OCI-M1 (cell line): ENCODE measurements at regions not wholly inside any gene's neighbourhood (a gene's known extent, or its start where the extent isn't known, plus 50 kb on each side); places are given as distances from the start of the nearest gene placed in this dataset.

Source experiments
- DNase-seq: peaks from one replicate; lab custom pipeline; 2025; lab: John Stamatoyannopoulos, UW

DNA sequence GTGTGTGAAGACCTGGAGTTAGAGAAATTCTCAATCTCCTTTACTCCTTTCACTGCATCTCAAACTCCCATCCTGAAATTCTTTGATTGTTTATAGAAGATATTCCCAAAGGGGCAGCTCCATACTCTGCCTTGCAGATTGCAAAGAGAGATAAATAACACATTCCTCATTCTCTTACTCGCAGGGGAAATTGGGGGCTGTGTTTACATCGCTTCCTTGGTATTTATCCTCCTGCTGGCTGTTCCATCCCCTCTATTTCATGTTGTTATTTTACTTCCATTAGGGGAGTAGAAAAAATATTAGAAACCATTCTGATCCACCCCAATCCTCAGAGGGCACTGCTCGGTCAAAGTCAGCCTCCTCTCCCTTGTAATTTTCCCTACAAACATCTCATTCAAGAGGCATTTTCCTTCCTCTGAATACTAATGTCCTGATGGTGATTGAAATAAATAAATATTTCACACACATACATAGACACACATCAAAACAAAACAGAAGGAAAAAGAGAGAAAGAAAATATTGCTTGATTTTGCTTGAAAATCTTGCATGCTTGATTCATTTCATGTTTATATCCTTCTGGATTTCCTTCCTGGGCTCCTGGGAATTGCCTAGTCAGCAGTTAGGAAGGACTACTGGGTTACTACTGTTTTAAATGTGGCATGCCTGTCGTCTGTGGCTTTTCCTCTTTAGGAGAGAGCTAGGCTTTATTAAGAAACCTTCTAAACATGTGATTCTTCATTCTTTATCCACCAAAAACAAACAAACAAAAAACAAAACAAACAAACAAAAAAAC lies 420.1 kb upstream of the PAPPA start:
- no peak for DNase-seq

DNA sequence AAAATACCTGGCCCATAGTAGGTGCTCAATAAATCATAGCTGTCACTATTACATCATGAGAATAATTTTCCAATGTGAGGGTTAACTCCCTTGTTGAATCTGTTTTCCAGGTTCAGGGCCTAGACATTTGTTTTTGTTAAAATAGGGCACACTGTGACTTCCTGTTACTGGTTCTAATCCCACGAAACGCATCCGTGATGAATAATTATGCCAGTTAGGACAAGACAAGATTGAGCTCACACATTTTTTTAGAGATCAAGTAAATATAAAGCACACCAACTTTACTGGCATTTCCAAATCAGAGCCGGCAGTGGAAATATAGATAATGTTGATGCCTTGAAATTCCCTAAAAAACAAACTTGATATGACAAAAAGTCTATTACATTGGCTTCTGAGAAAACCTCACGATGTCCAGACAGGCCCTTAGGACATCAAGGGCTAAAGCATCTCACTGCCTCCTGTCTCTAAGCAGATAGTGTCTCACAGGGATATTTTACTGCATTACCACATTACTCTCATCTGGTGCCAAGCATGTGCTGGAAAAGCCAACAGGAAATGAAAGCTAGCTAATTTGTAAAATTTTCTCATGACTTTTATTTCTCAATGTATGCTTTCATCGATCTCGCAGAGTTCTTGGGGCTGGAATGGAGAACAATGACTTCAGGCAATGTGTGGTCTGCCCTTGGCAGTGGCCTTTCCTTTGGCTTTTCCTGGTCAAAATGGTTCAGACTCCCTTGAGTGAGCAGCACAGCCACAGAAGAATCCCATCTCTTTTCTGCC lies 414.3 kb upstream of the PAPPA start:
- no peak for DNase-seq

DNA sequence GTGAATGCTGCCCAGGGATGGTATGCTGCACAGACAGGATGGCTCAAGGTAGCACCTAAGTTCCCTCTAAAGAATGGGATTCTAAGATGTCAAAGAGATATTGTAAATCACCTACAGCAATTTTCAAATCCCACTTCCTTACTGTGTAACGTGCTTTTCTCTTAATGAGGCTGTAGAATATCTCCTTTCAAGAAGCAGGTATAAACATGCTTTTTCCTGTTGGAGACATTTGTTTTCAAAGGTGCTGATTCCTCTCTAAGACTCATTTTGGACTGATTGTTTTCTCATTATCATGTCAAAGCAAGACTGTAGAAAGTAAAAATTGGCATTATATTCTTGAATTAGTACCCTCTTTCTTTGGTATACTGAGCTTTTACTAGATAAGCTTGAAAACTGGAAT lies 412.6 kb upstream of the PAPPA start:
- no peak for DNase-seq

DNA sequence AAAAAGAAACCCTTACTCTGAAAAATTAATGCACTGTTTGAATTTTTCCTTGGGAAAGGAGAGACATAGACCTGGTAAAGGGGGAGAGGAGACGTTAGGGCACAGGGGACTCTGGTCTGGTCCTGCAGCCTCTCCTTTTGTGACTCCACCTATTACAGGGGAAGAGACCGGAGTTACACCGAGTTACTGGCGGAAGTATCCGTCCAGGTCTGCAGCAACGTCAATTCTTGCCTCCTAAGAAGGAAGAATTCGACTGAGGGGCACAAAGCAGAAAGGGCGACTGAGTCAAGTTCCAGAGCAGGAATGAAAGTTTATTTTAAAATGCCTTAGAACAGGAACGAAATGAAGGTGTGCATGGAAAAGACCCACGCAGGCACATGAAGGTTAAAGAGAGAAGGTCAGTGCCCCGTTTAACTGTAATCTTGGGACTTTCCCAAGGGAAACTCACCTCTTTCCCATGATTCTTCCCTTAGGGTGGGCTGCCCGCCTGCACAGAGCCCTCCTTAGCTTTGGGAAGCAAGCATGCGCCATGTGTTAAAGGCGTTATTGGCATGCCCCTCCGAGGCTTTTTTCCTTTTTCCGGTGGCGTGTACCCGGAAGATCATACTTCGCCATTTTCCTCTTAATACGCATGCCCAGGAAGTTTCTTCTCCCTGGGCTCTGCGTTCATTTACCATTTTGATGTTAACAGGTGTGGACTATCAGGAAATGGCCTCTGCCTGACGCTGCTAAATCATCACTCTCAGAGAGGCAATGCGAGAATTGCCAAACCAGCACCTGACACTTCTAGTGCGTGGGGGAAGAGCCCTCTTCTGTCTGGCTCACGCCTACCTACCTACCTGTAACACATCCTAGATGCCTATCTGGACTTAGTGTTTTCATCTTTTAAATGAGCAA lies 409.6 kb upstream of the PAPPA start:
- no peak for DNase-seq

- no peak for DNase-seq
Measured at GRCh38 chr9:115746496-115746895, 407.1 kb upstream of the PAPPA start.

DNA sequence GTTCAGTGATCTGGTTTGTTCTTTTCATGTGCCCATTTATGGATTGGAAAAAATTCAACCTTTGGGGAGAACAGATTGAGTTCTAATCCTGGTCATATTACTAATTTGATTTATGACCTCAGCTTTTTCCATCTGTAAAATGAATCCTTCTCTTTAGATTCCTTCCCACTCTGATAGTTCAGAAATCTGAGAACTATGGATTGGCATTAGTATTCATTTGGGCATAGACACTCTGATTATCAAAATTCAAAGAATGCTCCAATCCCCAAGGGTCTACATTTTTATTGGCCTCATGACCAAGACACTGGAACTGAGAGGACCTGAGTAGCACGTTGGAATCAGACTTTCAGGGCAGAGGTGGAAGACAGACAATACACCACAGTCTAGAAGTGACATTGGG lies 405.9 kb upstream of the PAPPA start:
- no peak for DNase-seq

DNA sequence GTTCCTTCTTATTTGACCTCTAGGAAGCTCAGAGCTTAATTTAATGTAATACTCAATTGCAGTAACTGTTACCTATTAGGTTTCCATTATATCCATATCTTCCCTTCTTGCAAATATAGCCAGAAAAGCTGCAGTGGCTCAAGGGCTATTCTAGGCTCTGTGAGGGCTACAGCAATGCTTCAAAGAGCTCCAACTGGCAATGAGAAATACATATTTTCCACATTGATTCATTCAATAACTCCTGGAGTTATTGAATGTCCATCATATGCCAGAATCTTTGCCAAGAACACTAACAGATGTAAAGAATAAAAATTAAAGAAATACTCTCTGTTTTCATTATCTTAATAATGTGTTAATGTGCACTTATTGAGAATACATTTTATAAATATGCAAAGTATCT lies 396.9 kb upstream of the PAPPA start:
- DNase-seq: no peak

DNA sequence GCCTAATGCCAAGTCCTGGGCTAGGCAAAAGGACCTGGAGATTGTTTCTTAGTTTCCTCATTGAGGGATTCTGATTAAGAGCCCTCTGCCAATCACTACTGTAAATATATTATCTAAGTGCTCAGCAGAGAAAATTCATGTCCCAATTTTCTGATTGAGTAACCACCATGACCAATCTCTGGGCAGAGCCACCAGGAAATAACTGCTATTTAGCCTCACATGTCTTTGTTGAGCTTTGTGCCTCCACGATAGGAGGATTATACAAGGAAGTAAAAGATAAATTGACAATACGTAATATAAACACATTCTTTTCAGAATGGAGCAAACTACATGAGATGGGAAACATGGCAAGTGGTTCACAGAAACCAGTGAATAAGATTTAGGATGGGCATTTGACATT lies 396.1 kb upstream of the PAPPA start:
- no peak for DNase-seq

DNA sequence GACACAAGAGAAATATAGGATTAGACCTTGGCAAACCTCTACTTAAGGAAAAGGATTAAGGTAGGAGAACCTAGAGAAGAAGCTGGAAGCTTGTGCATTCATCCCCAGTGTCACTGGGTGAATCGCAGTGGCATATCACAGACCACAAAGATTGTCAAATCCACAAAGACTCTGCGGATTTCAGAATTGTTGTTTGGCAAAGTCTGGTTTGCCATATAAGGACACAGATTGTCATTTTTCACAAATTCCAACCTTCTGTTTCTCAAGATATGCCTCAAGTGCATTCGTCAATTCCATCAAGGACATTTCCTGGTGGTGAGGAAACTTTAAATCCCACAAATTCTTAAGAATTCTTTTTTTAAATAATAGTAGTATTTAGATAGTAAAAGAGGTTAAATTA lies 395.1 kb upstream of the PAPPA start:
- no peak for DNase-seq

GRCh38 chr9:115759426-115759825 lies 394.2 kb upstream of the PAPPA start:
- no peak for DNase-seq

GRCh38 chr9:115764645-115765044 lies 388.9 kb upstream of the PAPPA start:
- no peak for DNase-seq

DNA sequence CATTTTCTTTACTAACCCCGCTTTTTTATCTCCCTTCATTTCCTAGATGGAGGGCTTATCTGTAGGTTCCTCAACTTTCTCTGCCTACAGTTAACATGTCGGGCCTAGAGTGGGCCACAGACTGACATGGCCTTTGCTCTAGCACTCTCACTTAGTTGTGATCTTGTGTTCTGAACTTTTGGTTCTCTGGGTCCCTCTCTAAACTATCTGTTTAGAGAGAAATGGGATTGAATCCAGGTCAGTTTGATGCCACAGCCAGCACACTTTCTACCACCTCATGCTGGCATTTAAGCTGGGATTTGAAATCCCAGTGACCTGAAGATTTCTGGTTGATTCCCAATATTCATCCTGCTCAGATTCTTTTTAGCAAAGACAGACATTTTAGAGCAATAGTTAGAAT lies 388.5 kb upstream of the PAPPA start:
- DNase-seq: no peak

GRCh38 chr9:115766370-115766955 lies 387.1 kb upstream of the PAPPA start:
- no peak for DNase-seq

- DNase-seq: no peak
Measured at GRCh38 chr9:115770521-115770920, 383.1 kb upstream of the PAPPA start.

- DNase-seq: no peak
Measured at GRCh38 chr9:115775659-115776058, 377.9 kb upstream of the PAPPA start.

DNA sequence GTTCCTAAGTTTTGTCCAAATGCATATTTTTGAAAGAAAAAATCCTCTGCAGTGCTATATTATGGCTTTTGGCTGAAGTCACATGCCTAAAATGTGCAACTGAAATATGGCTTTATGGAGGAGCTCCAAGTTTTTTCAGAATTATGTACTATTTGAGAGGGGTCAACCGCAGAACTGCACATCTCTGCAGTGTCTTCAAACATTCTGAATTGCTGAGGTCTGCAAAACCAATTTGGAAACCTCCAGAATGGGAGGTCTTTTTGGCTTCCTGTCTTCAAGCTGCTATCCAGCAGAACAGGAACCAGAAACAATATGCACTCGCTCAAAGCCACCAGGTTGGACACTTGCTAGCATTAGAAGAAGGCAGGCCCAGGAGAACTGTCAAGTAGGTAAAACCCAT lies 376.0 kb upstream of the PAPPA start:
- DNase-seq: no peak

GRCh38 chr9:115781070-115781736 lies 372.4 kb upstream of the PAPPA start:
- no peak for DNase-seq

GRCh38 chr9:115786321-115786720 lies 367.3 kb upstream of the PAPPA start:
- DNase-seq: no peak

GRCh38 chr9:115790520-115790919 lies 363.1 kb upstream of the PAPPA start:
- DNase-seq: no peak

DNA sequence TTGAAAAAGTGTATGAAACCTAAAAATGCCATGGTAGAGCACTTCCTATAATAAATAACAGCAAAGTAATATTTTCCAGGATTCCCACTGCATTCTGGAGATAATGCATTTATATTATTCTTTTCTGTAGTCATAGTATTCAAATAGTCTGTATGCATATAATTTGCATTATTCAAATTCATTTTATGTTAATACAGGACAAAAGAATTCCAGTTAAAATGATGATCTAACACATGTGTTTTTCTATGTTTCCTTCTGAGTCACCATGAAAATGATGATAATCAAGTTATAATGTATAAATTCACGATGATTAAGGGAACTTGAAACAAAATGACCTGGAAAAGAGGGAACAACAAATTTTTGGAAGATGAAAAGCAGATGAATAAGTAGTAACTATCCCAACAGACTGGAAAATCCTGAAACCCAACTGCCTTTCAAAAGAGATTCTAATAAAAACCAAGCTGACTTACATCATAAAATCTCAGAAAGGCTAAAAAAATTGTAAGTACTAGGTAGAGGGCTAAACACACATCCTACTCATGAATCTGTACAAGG lies 358.6 kb upstream of the PAPPA start:
- DNase-seq: no peak

DNA sequence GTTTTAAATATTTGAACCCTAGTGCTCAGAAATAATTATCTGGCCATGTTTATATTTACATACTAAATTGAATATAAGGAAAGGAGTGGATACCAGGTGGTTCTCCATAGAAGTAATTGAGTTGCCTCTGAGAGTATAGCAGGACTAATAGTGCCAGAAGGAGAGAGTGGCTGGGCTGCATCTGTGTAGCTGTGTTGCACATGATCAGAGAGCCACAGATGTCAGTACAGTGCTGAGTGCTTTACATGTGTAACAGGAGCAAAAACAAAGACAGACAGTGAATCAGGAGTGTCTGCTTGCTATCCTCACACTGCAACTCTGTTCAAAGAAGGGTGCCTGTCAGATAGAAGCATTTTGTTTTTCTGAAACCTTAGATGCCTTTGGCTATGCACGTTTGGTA lies 353.9 kb upstream of the PAPPA start:
- no peak for DNase-seq
